ENCODE measurements at regions not wholly inside any gene's neighbourhood (a gene's known extent, or its start where the extent isn't known, plus 50 kb on each side); places are given as distances from the start of the nearest gene placed in this dataset.

GRCh38 chr18:27823053-27823452, 353.9 kb downstream of the CDH2 start:
- TF ChIP-seq TCF7L2 (IDR thresholded peaks at IDR 0.05; ENCODE audit: low read depth, low read length), result no peak
- TF ChIP-seq CTCF (IDR thresholded peaks at IDR 0.05), result no peak
- TF ChIP-seq REST (IDR thresholded peaks at IDR 0.05; ENCODE audit: insufficient read depth in 1 of 2, low read depth in 2 of 2, low read length in 1 of 2), result no peak
- no peak for TF ChIP-seq SIN3A (IDR thresholded peaks at IDR 0.05; ENCODE audit: borderline replicate concordance, insufficient read depth, low read depth, low read length)
- no peak for TF ChIP-seq POLR2AphosphoS5 (IDR thresholded peaks at IDR 0.05; ENCODE audit: low read depth, low read length)

Data from Panc1 (cell line).